Neural cell (in vitro differentiated cells): ENCODE measurements at regions not wholly inside any gene's neighbourhood (a gene's known extent, or its start where the extent isn't known, plus 50 kb on each side); places are given as distances from the start of the nearest gene placed in this dataset.

ENCODE experiments used
- H2AFZ ChIP-seq: fragments of 200-600, 300-800 bp; sonication (generic), shearing (Covaris generic); 2 replicates; pipeline ENCODE4 v1.6.0; 2014; ENCODE audit warnings: low read depth, mild to moderate bottlenecking, antibody characterized with exemption, low read length, moderate library complexity
- H3F3A ChIP-seq: fragments of 200-600 bp; shearing (Covaris generic); 2 replicates; pipeline ENCODE4 v1.6.1; 2016; ENCODE audit warnings: mild to moderate bottlenecking, moderate library complexity, mixed read lengths, antibody characterized with exemption, low read length; ENCODE audit not compliant: insufficient read depth, poor library complexity, severe bottlenecking
- H3K27ac ChIP-seq: fragments of 200-600, 300-800 bp; sonication (generic), shearing (Covaris generic); 2 replicates; pipeline ENCODE4 v1.5.1; 2014; ENCODE audit warnings: mild to moderate bottlenecking, low read length, moderate library complexity
- H3K27me3 ChIP-seq: fragments of 300-800, 200-600 bp; sonication (generic), shearing (Covaris generic); 2 replicates; pipeline ENCODE4 v1.6.0; 2014; ENCODE audit warnings: mild to moderate bottlenecking, low read depth, low read length, moderate library complexity; ENCODE audit not compliant: insufficient read depth
- H3K36me3 ChIP-seq: fragments of 300-800, 200-600 bp; sonication (generic), shearing (Covaris generic); 2 replicates; pipeline ENCODE4 v1.5.1; 2014; ENCODE audit warnings: mild to moderate bottlenecking, antibody characterized with exemption, low read length, moderate library complexity; ENCODE audit not compliant: insufficient read depth
- H3K4me2 ChIP-seq: fragments of 300-800, 200-600 bp; sonication (generic), shearing (Covaris generic); 2 replicates; pipeline ENCODE4 v1.6.0; 2014; ENCODE audit warnings: mild to moderate bottlenecking, low read length
- H3K4me3 ChIP-seq: fragments of 300-800, 200-600 bp; sonication (generic), shearing (Covaris generic); 2 replicates; pipeline ENCODE4 v1.5.1; 2014; ENCODE audit warnings: mild to moderate bottlenecking, low read length, moderate library complexity
- H3K79me2 ChIP-seq: fragments of 200-600 bp; shearing (Covaris generic); replicated peaks from 2 replicates; pipeline ENCODE4 v1.6.0; 2014; ENCODE audit warnings: mild to moderate bottlenecking, low read length, moderate library complexity; ENCODE audit not compliant: insufficient read depth
- H3K9ac ChIP-seq: fragments of 300-800, 200-600 bp; sonication (generic), shearing (Covaris generic); 2 replicates; pipeline ENCODE4 v1.6.1; 2016; ENCODE audit warnings: mild to moderate bottlenecking, low read length, mixed read lengths
- H3K9me2 ChIP-seq: fragments of 200-600 bp; shearing (Covaris generic); 2 replicates; pipeline ENCODE4 v1.6.1; 2016; ENCODE audit warnings: mild to moderate bottlenecking, low read length, mixed read lengths; ENCODE audit not compliant: insufficient read depth
- H3K9me3 ChIP-seq: fragments of 200-600, 300-800 bp; sonication (generic), shearing (Covaris generic); 2 replicates; pipeline ENCODE4 v1.6.1; 2016; ENCODE audit warnings: mild to moderate bottlenecking, mixed run types, low read length, moderate library complexity, mixed read lengths
- H4K20me1 ChIP-seq: fragments of 200-600 bp; shearing (Covaris generic); 2 replicates; pipeline ENCODE4 v1.6.1; 2016; ENCODE audit warnings: mild to moderate bottlenecking, mixed run types; ENCODE audit not compliant: insufficient read depth
- EP300 ChIP-seq: fragments of 450-650 bp; conservative IDR thresholded peaks from 2 replicates; pipeline ENCODE4 v1.6.1; 2014; ENCODE audit warnings: antibody characterized with exemption, mild to moderate bottlenecking, moderate library complexity; ENCODE audit not compliant: poor library complexity, severe bottlenecking
- EZH2 ChIP-seq: fragments of 200-600, 300-800 bp; shearing (Covaris generic), sonication (generic); IDR thresholded peaks from 2 replicates; pipeline ENCODE4 v1.6.1; 2014; ENCODE audit warnings: antibody characterized with exemption, low read length, borderline replicate concordance, mild to moderate bottlenecking; ENCODE audit not compliant: insufficient read depth, poor library complexity, severe bottlenecking
- MXI1 ChIP-seq: fragments of 450-650 bp; conservative IDR thresholded peaks from 2 replicates; pipeline ENCODE4 v1.6.1; 2014; ENCODE audit warnings: antibody characterized with exemption, mild to moderate bottlenecking; ENCODE audit not compliant: poor library complexity, severe bottlenecking
- POLR2AphosphoS5 ChIP-seq: IDR thresholded peaks from 2 replicates; pipeline ENCODE4 v1.6.1; 2012
- RAD21 ChIP-seq: fragments of 450-650 bp; conservative IDR thresholded peaks from 2 replicates; pipeline ENCODE4 v1.6.1; 2014; ENCODE audit warnings: antibody characterized with exemption, mild to moderate bottlenecking, moderate library complexity
- REST ChIP-seq: IDR thresholded peaks from 2 replicates; pipeline ENCODE4 v1.6.1; 2012; ENCODE audit warnings: borderline replicate concordance
- SMC3 ChIP-seq: fragments of 450-650 bp; conservative IDR thresholded peaks from 2 replicates; pipeline ENCODE4 v1.6.1; 2014; ENCODE audit warnings: antibody characterized with exemption, mild to moderate bottlenecking, moderate library complexity; ENCODE audit not compliant: poor library complexity
- TAF1 ChIP-seq: IDR thresholded peaks from 2 replicates; pipeline ENCODE4 v1.6.1; 2012; ENCODE audit warnings: low read depth
- TF ChIP-seq, protein P1 (sequence below): fragments of 450-650 bp; IDR thresholded peaks from 2 replicates; pipeline ENCODE4 v1.5.1; 2014; ENCODE audit warnings: antibody characterized with exemption, mild to moderate bottlenecking, moderate library complexity; ENCODE audit not compliant: poor library complexity, severe bottlenecking

DNA sequence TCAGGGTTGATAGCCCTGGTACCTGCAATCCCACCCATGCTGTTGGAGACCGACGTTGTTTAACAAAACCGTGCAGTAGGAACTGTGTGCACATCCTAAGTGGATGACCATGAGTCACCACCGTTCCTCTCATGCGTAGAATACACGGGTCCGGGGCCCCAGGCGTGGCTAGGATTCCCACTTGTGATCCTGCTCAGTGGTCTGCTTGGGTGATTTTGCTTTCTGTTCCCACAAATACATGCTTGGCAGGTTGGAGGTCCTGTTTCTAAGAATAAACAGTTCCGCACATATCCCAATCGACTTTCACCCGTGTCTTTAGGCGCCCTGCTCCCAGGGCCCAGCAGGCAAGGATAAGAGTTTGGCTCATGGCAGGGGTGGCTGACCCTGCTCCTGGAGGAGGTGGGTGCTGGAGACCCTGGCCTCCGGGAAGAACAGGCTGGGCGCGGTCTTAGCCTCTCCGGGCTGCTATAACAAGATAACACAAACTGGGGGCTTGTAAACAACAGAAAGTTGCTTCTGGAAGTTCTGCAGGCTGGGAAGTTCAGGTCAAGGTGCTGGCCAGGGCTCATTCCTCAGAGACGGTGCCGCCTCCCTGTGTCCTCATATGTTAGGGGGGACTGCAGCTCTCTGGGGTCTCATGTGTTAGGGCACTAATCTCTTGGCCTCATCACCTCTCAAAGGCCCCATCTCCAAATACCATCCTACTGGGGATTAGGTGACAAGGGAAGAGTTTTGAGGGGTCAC is 1028.3 kb downstream of the BRD1 start:
- TF ChIP-seq EP300 (no peak), TAF1 (no peak), POLR2AphosphoS5 (no peak), REST (no peak), SMC3 (no peak), RAD21 (no peak), MXI1 (no peak), EZH2 (no peak)
- TF ChIP-seq, protein P1, sequence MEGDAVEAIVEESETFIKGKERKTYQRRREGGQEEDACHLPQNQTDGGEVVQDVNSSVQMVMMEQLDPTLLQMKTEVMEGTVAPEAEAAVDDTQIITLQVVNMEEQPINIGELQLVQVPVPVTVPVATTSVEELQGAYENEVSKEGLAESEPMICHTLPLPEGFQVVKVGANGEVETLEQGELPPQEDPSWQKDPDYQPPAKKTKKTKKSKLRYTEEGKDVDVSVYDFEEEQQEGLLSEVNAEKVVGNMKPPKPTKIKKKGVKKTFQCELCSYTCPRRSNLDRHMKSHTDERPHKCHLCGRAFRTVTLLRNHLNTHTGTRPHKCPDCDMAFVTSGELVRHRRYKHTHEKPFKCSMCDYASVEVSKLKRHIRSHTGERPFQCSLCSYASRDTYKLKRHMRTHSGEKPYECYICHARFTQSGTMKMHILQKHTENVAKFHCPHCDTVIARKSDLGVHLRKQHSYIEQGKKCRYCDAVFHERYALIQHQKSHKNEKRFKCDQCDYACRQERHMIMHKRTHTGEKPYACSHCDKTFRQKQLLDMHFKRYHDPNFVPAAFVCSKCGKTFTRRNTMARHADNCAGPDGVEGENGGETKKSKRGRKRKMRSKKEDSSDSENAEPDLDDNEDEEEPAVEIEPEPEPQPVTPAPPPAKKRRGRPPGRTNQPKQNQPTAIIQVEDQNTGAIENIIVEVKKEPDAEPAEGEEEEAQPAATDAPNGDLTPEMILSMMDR = no peak
- H3K27me3 ChIP-seq = no peaks in the 10 kb centered on the region
- H3F3A ChIP-seq = no peaks in the 10 kb centered on the region
- H3K79me2 ChIP-seq = no peaks in the 10 kb centered on the region
- H3K9ac ChIP-seq = no peak overlapping the region
- H4K20me1 ChIP-seq = no peaks in the 10 kb centered on the region
- no peaks in the 10 kb centered on the region for H3K36me3 ChIP-seq
- no peaks in the 10 kb centered on the region for H3K9me2 ChIP-seq
- H3K9me3 ChIP-seq = no peaks in the 10 kb centered on the region
- no peak overlapping the region for H2AFZ ChIP-seq
- H3K4me3 ChIP-seq = no peak overlapping the region
- no peak overlapping the region for H3K4me2 ChIP-seq
- no peak overlapping the region for H3K27ac ChIP-seq

DNA sequence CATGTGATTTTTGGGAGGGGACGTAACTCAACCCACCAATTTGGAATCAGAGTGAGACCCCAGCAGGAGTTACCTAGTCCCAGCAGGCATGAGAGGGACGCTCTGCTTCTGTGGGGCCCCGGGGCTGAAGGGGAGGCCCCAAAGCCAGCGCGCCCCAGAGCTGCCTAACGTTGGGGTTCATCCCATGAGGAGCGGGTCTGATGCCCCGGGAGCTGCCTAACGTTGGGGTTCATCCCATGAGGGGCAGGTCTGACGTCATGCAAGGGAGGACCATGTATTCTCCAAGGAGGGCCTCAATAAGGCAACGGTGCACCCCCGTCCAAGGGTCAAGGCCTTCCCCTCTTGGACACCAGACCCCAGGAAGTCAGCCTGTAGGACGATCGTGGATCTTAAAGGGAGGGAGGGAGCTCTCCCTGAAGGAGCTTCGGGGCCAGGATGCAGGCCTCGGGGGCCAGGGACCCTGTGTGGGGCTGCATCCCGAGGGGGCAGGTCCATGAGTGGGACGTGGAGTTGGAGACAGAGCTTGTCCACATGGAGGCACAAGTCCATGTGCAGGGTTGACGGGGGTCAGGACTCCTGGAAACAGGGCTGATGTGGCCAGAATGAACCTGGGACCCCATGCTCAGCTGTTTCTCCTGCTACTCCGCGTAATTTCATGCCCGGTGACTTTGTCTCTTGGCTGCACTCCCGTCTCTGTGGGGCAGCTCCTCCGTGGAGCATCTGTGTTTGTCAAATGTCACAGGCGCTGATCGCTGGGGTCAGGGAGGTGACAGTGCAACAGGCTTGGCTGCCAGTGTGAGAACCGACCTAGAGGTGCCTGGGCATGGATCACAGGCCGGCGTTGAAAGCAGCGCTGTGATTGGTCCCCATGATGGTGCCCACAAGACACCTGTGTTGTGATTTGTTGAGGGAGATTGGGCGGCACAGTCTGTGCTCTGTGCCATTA is 1029.1 kb downstream of the BRD1 start:
- Histone ChIP-seq H3K9me2 (no peaks in the 10 kb centered on the region), H3K36me3 (no peaks in the 10 kb centered on the region), H4K20me1 (no peaks in the 10 kb centered on the region), H3K79me2 (no peaks in the 10 kb centered on the region), H3K27me3 (no peaks in the 10 kb centered on the region), H2AFZ (no peak overlapping the region), H3K9ac (no peak overlapping the region), H3K4me2 (no peak overlapping the region), H3K4me3 (no peak overlapping the region), H3F3A (no peaks in the 10 kb centered on the region), H3K27ac (no peak overlapping the region), H3K9me3 (no peaks in the 10 kb centered on the region)
- TF ChIP-seq EZH2 (no peak), EP300 (no peak), SMC3 (no peak), REST (no peak), POLR2AphosphoS5 (no peak), TAF1 (no peak), RAD21 (no peak), MXI1 (no peak)
- TF ChIP-seq, protein P1 = no peak
